Uterus (tissue), 2 donors: ENCODE measurements at regions not wholly inside any gene's neighbourhood (a gene's known extent, or its start where the extent isn't known, plus 50 kb on each side); places are given as distances from the start of the nearest gene placed in this dataset.

ENCODE experiments used
- POLR2A ChIP-seq, 2 donors: fragments of 450-650 bp; IDR thresholded peaks; one replicate each; pipeline ENCODE4 v1.6.1; 2016; ENCODE audit warnings: antibody characterized with exemption in 2 of 2, mild to moderate bottlenecking in 1 of 2, moderate library complexity in 1 of 2
- TF ChIP-seq, protein P1 (sequence below), 4 experiments: fragments of 200-600 bp in 2 of 4; fragments of 450-650 bp in 2 of 4; sonication (generic) in 2 of 4; IDR thresholded peaks; one replicate each; pipeline ENCODE4 v1.5.1; 2016 to 2019; ENCODE audit warnings: antibody characterized with exemption in 4 of 4, mild to moderate bottlenecking in 2 of 4, moderate library complexity in 1 of 4

DNA sequence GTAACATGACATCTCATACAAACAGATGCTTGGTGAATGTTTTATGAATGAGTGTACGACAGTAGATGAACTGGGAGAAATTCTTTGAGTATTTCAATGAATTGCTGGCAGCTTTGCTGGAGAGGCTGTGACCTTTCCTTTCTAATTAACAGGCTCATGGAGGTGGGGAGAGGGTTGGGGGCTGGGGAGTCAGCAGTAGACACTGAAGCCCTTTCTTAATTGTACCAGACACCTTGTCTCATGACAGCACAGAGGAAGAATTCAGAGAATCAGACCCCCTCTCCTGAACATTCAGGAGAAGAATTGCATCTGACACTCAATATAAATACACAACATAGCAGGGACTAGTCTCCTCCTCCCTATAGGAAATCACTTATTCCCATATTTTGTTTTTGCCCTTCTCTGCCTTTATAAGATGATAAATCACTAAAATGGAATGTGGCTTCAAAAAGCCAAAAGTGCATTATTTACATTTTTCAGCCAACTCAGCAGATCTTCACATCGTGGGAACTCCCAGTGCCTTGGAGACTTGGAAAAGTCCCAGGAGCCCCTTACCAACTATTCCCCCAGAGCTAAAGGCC is 66.2 kb upstream of the TPM1 start:
- no peak for TF ChIP-seq POLR2A (IDR thresholded peaks at IDR 0.05)
- TF ChIP-seq, protein P1, sequence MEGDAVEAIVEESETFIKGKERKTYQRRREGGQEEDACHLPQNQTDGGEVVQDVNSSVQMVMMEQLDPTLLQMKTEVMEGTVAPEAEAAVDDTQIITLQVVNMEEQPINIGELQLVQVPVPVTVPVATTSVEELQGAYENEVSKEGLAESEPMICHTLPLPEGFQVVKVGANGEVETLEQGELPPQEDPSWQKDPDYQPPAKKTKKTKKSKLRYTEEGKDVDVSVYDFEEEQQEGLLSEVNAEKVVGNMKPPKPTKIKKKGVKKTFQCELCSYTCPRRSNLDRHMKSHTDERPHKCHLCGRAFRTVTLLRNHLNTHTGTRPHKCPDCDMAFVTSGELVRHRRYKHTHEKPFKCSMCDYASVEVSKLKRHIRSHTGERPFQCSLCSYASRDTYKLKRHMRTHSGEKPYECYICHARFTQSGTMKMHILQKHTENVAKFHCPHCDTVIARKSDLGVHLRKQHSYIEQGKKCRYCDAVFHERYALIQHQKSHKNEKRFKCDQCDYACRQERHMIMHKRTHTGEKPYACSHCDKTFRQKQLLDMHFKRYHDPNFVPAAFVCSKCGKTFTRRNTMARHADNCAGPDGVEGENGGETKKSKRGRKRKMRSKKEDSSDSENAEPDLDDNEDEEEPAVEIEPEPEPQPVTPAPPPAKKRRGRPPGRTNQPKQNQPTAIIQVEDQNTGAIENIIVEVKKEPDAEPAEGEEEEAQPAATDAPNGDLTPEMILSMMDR (IDR thresholded peaks at IDR 0.05), result no peak
